ENCODE measurements at regions not wholly inside any gene's neighbourhood (a gene's known extent, or its start where the extent isn't known, plus 50 kb on each side); places are given as distances from the start of the nearest gene placed in this dataset.

- Histone ChIP-seq H3K79me2 (no peaks in the 10 kb centered on the region), H3K9me2 (replicated peaks; ENCODE audit: insufficient read depth) (no peaks in the 10 kb centered on the region), H3K9me3 (ENCODE audit: low read depth) (no peaks in the 10 kb centered on the region), H3K4me2 (no peak overlapping the region), H4K20me1 (ENCODE audit: insufficient read depth, poor library complexity, severe bottlenecking) (no peaks in the 10 kb centered on the region), H3K27me3 (no peaks in the 10 kb centered on the region), H3K4me1 (ENCODE audit: insufficient read depth) (no peaks in the 10 kb centered on the region), H3K27ac (no peak overlapping the region), H2AFZ (no peak overlapping the region), H3K36me3 (replicated peaks; ENCODE audit: insufficient read depth, low read depth) (no peaks in the 10 kb centered on the region), H3K4me3 (no peak overlapping the region)
- DNase-seq (ENCODE audit: low spot score), result no peak
- 41% methylated on average over 5 of the region's 5 CpGs for WGBS (ENCODE audit: low lambda C conversion rate, missing lambda C conversion rate)
- TF ChIP-seq EZH2 (IDR thresholded peaks at IDR 0.05; ENCODE audit: borderline replicate concordance), result no peak
- no peak for TF ChIP-seq CTCF (IDR thresholded peaks at IDR 0.05; ENCODE audit: poor library complexity)
- TF ChIP-seq EZH2phosphoT487 (IDR thresholded peaks at IDR 0.05; ENCODE audit: low read depth, severe bottlenecking, unreplicated experiment), result no peak
Measured at GRCh38 chrX:140053846-140054245, 88.5 kb upstream of the CXorf66 start.

- no peak overlapping the region for H3K4me3 ChIP-seq
- H3K27ac ChIP-seq, result no peak overlapping the region
- no peak for DNase-seq (ENCODE audit: low spot score)
- no peak overlapping the region for H2AFZ ChIP-seq
- H4K20me1 ChIP-seq (ENCODE audit: insufficient read depth, poor library complexity, severe bottlenecking), result no peaks in the 10 kb centered on the region
- H3K9me2 ChIP-seq (replicated peaks; ENCODE audit: insufficient read depth), result no peaks in the 10 kb centered on the region
- H3K79me2 ChIP-seq, result no peaks in the 10 kb centered on the region
- peak; percentile 31 for TF ChIP-seq CTCF (IDR thresholded peaks at IDR 0.05; ENCODE audit: poor library complexity)
- no peak for TF ChIP-seq EZH2 (IDR thresholded peaks at IDR 0.05; ENCODE audit: borderline replicate concordance)
- no peak for TF ChIP-seq EZH2phosphoT487 (IDR thresholded peaks at IDR 0.05; ENCODE audit: low read depth, severe bottlenecking, unreplicated experiment)
- H3K9me3 ChIP-seq (ENCODE audit: low read depth), result no peaks in the 10 kb centered on the region
- H3K27me3 ChIP-seq, result no peaks in the 10 kb centered on the region
- no peak overlapping the region for H3K4me2 ChIP-seq
- no peaks in the 10 kb centered on the region for H3K4me1 ChIP-seq (ENCODE audit: insufficient read depth)
- H3K36me3 ChIP-seq (replicated peaks; ENCODE audit: insufficient read depth, low read depth), result no peaks in the 10 kb centered on the region
Measured at GRCh38 chrX:140050906-140051305, 85.6 kb upstream of the CXorf66 start.

- Histone ChIP-seq H3K27ac (no peak overlapping the region), H3K27me3 (no peaks in the 10 kb centered on the region), H3K9me3 (ENCODE audit: low read depth) (peaks cover 6% of the 10 kb centered on the region), H3K9me2 (replicated peaks; ENCODE audit: insufficient read depth) (no peaks in the 10 kb centered on the region), H2AFZ (no peak overlapping the region), H3K4me1 (ENCODE audit: insufficient read depth) (no peaks in the 10 kb centered on the region), H3K79me2 (no peaks in the 10 kb centered on the region), H4K20me1 (ENCODE audit: insufficient read depth, poor library complexity, severe bottlenecking) (no peaks in the 10 kb centered on the region), H3K4me2 (no peak overlapping the region), H3K36me3 (replicated peaks; ENCODE audit: insufficient read depth, low read depth) (no peaks in the 10 kb centered on the region), H3K4me3 (no peak overlapping the region)
- DNase-seq (ENCODE audit: low spot score), result peak; percentile 61
- WGBS (ENCODE audit: low lambda C conversion rate, missing lambda C conversion rate), result 62% methylated on average over 5 of the region's 5 CpGs
- TF ChIP-seq EZH2phosphoT487 (IDR thresholded peaks at IDR 0.05; ENCODE audit: low read depth, severe bottlenecking, unreplicated experiment), result no peak
- no peak for TF ChIP-seq EZH2 (IDR thresholded peaks at IDR 0.05; ENCODE audit: borderline replicate concordance)
- TF ChIP-seq CTCF (IDR thresholded peaks at IDR 0.05; ENCODE audit: poor library complexity), result no peak
Measured at GRCh38 chrX:140040386-140040785, 75.1 kb upstream of the CXorf66 start.

GRCh38 chrX:140038842-140039241, 73.5 kb upstream of the CXorf66 start:
- H3K27ac ChIP-seq, result no peak overlapping the region
- H2AFZ ChIP-seq, result no peak overlapping the region
- no peaks in the 10 kb centered on the region for H3K4me1 ChIP-seq (ENCODE audit: insufficient read depth)
- H3K27me3 ChIP-seq, result no peaks in the 10 kb centered on the region
- no peaks in the 10 kb centered on the region for H3K79me2 ChIP-seq
- TF ChIP-seq EZH2 (IDR thresholded peaks at IDR 0.05; ENCODE audit: borderline replicate concordance) (no peak), EZH2phosphoT487 (IDR thresholded peaks at IDR 0.05; ENCODE audit: low read depth, severe bottlenecking, unreplicated experiment) (no peak), CTCF (IDR thresholded peaks at IDR 0.05; ENCODE audit: poor library complexity) (no peak)
- H4K20me1 ChIP-seq (ENCODE audit: insufficient read depth, poor library complexity, severe bottlenecking), result no peaks in the 10 kb centered on the region
- DNase-seq (ENCODE audit: low spot score), result no peak
- H3K9me2 ChIP-seq (replicated peaks; ENCODE audit: insufficient read depth), result no peaks in the 10 kb centered on the region
- no peak overlapping the region for H3K4me3 ChIP-seq
- H3K4me2 ChIP-seq, result no peak overlapping the region
- no peaks in the 10 kb centered on the region for H3K36me3 ChIP-seq (replicated peaks; ENCODE audit: insufficient read depth, low read depth)
- H3K9me3 ChIP-seq (ENCODE audit: low read depth), result peaks cover 6% of the 10 kb centered on the region
